ENCODE measurements at regions not wholly inside any gene's neighbourhood (a gene's known extent, or its start where the extent isn't known, plus 50 kb on each side); places are given as distances from the start of the nearest gene placed in this dataset.

GRCh38 chr9:81193362-81194339 is 495.7 kb downstream of the TLE1 start:
- CTCF ChIA-PET: no interaction called here
- Histone ChIP-seq H3K27me3 (ENCODE audit: control insufficient read depth in 1 of 2, insufficient read depth in 2 of 2, low read length in 2 of 2) (no peaks in the 10 kb centered on the region), H3K4me1 (ENCODE audit: insufficient read depth, low read length) (no peaks in the 10 kb centered on the region), H3K27ac (ENCODE audit: low read depth in 1 of 2, low read length in 2 of 2) (no peak overlapping the region), H3K9me3 (ENCODE audit: control insufficient read depth in 1 of 2, insufficient read depth in 1 of 2, low read length in 2 of 2) (no peaks in the 10 kb centered on the region), H3K36me3 (ENCODE audit: insufficient read depth, low read length) (no peaks in the 10 kb centered on the region), H3K4me3 (ENCODE audit: low read length) (no peak overlapping the region)
- DNase-seq: no peak
- POLR2A ChIA-PET: no interaction called here
- no peak for TF ChIP-seq CTCF (IDR thresholded peaks at IDR 0.05)
- Mint-ChIP-seq H3K27ac (no peak overlapping the region), H3K9me3 (peaks cover 5% of the 10 kb centered on the region), H3K27me3 (no peaks in the 10 kb centered on the region), H3K4me3 (no peak overlapping the region), H3K36me3 (ENCODE audit: low read depth) (no peaks in the 10 kb centered on the region), H3K4me1 (ENCODE audit: low read depth) (no peaks in the 10 kb centered on the region)
- intact Hi-C loops (cut with DNase I, micrococcal nuclease): no loop called here
- no peak for ATAC-seq (ENCODE audit: poor library complexity)

GRCh38 chr9:81191222-81191621 is 498.1 kb downstream of the TLE1 start:
- no peak for TF ChIP-seq CTCF (IDR thresholded peaks at IDR 0.05)
- Mint-ChIP-seq H3K27me3 (no peaks in the 10 kb centered on the region), H3K4me1 (ENCODE audit: low read depth) (no peaks in the 10 kb centered on the region), H3K4me3 (no peak overlapping the region), H3K9me3 (peaks cover 2% of the 10 kb centered on the region), H3K27ac (no peak overlapping the region), H3K36me3 (ENCODE audit: low read depth) (no peaks in the 10 kb centered on the region)
- intact Hi-C loops (cut with DNase I, micrococcal nuclease): no loop called here
- ATAC-seq (ENCODE audit: poor library complexity) (no peak), DNase-seq (no peak)
- CTCF ChIA-PET: no interaction called here
- POLR2A ChIA-PET: no interaction called here
- Histone ChIP-seq H3K27ac (ENCODE audit: low read depth in 1 of 2, low read length in 2 of 2) (no peak overlapping the region), H3K4me3 (ENCODE audit: low read length) (no peak overlapping the region), H3K27me3 (ENCODE audit: control insufficient read depth in 1 of 2, insufficient read depth in 2 of 2, low read length in 2 of 2) (no peaks in the 10 kb centered on the region), H3K4me1 (ENCODE audit: insufficient read depth, low read length) (no peaks in the 10 kb centered on the region), H3K36me3 (ENCODE audit: insufficient read depth, low read length) (no peaks in the 10 kb centered on the region), H3K9me3 (ENCODE audit: control insufficient read depth in 1 of 2, insufficient read depth in 1 of 2, low read length in 2 of 2) (peaks cover 0 to 4% of the 10 kb centered on the region in 2 experiments)

GRCh38 chr9:81190659-81191058 is 498.7 kb downstream of the TLE1 start:
- ATAC-seq (ENCODE audit: poor library complexity): no peak
- Histone ChIP-seq H3K27me3 (ENCODE audit: control insufficient read depth in 1 of 2, insufficient read depth in 2 of 2, low read length in 2 of 2) (no peaks in the 10 kb centered on the region), H3K27ac (ENCODE audit: low read depth in 1 of 2, low read length in 2 of 2) (no peak overlapping the region), H3K9me3 (ENCODE audit: control insufficient read depth in 1 of 2, insufficient read depth in 1 of 2, low read length in 2 of 2) (peaks cover 0 to 4% of the 10 kb centered on the region in 2 experiments), H3K4me1 (ENCODE audit: insufficient read depth, low read length) (no peaks in the 10 kb centered on the region), H3K36me3 (ENCODE audit: insufficient read depth, low read length) (no peaks in the 10 kb centered on the region), H3K4me3 (ENCODE audit: low read length) (no peak overlapping the region)
- no peak for TF ChIP-seq CTCF (IDR thresholded peaks at IDR 0.05)
- H3K36me3 Mint-ChIP-seq (ENCODE audit: low read depth): no peaks in the 10 kb centered on the region
- POLR2A ChIA-PET: no interaction called here
- intact Hi-C loops (cut with DNase I, micrococcal nuclease): no loop called here
- no peaks in the 10 kb centered on the region for H3K4me1 Mint-ChIP-seq (ENCODE audit: low read depth)
- CTCF ChIA-PET: no interaction called here
- no peak for DNase-seq
- H3K4me3 Mint-ChIP-seq: no peak overlapping the region
- H3K27ac Mint-ChIP-seq: no peak overlapping the region
- peaks cover 2% of the 10 kb centered on the region for H3K9me3 Mint-ChIP-seq
- H3K27me3 Mint-ChIP-seq: no peaks in the 10 kb centered on the region

All from CD4-positive, alpha-beta T cell (primary cell).